ENCODE measurements at regions not wholly inside any gene's neighbourhood (a gene's known extent, or its start where the extent isn't known, plus 50 kb on each side); places are given as distances from the start of the nearest gene placed in this dataset.

DNA sequence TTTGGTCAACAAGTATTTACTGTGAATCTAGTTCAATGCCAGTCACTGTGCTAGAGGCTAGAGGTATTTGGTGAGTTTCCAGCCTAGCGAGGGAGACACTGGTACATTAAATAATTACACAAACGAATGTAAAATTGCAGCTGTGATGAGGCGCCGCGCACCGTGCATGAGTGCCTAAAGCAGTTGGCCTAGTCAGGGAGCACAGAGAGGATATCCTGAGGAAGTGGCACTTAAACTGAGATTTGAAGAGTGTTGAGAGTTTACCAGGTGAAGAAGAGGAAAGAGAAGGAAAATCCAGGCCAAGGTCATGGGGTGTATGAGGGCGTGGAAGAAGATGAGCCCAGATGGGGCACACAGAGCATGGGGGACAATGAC lies 157.6 kb upstream of the NDUFV2 start:
- Histone ChIP-seq H3K9me3 (ENCODE audit: control insufficient read depth, low read length) (no peaks in the 10 kb centered on the region), H3K27ac (ENCODE audit: insufficient read depth, low read length, poor library complexity, severe bottlenecking) (no peak overlapping the region), H3K4me3 (ENCODE audit: insufficient read depth, low read depth, low read length, poor library complexity, severe bottlenecking) (no peak overlapping the region), H3K36me3 (ENCODE audit: control insufficient read depth, insufficient read depth, low read length) (no peaks in the 10 kb centered on the region), H3K4me1 (ENCODE audit: control insufficient read depth, insufficient read depth, low read length, poor library complexity, severe bottlenecking) (no peaks in the 10 kb centered on the region), H3K27me3 (replicated peaks; ENCODE audit: control insufficient read depth, insufficient read depth, low read length, poor library complexity, severe bottlenecking) (no peaks in the 10 kb centered on the region)
- DNase-seq: no peak

DNA sequence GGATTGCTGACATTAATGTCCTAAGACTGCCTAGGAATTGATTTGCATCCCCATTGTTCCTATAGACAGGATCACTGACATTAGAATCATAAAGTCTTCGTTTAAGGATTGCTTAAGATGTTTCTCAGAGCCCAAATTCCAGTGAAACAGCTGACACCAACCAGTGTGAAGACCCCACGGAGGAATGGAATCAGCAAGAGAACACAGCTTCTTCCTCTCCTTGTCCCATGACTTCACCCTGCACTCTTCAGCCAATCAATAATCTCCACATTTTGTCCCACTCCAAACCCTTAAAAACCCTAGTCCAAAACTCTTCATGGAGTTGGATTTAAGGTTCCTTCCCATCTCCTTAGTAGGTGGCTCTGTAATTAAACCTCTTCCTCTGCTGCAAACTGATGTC lies 157.0 kb upstream of the NDUFV2 start:
- H3K36me3 ChIP-seq (ENCODE audit: control insufficient read depth, insufficient read depth, low read length): no peaks in the 10 kb centered on the region
- H3K4me3 ChIP-seq (ENCODE audit: insufficient read depth, low read depth, low read length, poor library complexity, severe bottlenecking): no peak overlapping the region
- no peaks in the 10 kb centered on the region for H3K27me3 ChIP-seq (replicated peaks; ENCODE audit: control insufficient read depth, insufficient read depth, low read length, poor library complexity, severe bottlenecking)
- no peak for DNase-seq
- H3K4me1 ChIP-seq (ENCODE audit: control insufficient read depth, insufficient read depth, low read length, poor library complexity, severe bottlenecking): no peaks in the 10 kb centered on the region
- H3K9me3 ChIP-seq (ENCODE audit: control insufficient read depth, low read length): no peaks in the 10 kb centered on the region
- H3K27ac ChIP-seq (ENCODE audit: insufficient read depth, low read length, poor library complexity, severe bottlenecking): no peak overlapping the region

- H3K4me3 ChIP-seq (ENCODE audit: insufficient read depth, low read depth, low read length, poor library complexity, severe bottlenecking): no peak overlapping the region
- no peak for DNase-seq
- H3K36me3 ChIP-seq (ENCODE audit: control insufficient read depth, insufficient read depth, low read length): no peaks in the 10 kb centered on the region
- no peak overlapping the region for H3K27ac ChIP-seq (ENCODE audit: insufficient read depth, low read length, poor library complexity, severe bottlenecking)
- H3K27me3 ChIP-seq (replicated peaks; ENCODE audit: control insufficient read depth, insufficient read depth, low read length, poor library complexity, severe bottlenecking): no peaks in the 10 kb centered on the region
- H3K4me1 ChIP-seq (ENCODE audit: control insufficient read depth, insufficient read depth, low read length, poor library complexity, severe bottlenecking): no peaks in the 10 kb centered on the region
- no peaks in the 10 kb centered on the region for H3K9me3 ChIP-seq (ENCODE audit: control insufficient read depth, low read length)
Measured at GRCh38 chr18:8946066-8946838, 156.2 kb upstream of the NDUFV2 start.

GRCh38 chr18:8947566-8947965 lies 154.9 kb upstream of the NDUFV2 start:
- Histone ChIP-seq H3K9me3 (ENCODE audit: control insufficient read depth, low read length) (no peaks in the 10 kb centered on the region), H3K27ac (ENCODE audit: insufficient read depth, low read length, poor library complexity, severe bottlenecking) (no peak overlapping the region), H3K4me1 (ENCODE audit: control insufficient read depth, insufficient read depth, low read length, poor library complexity, severe bottlenecking) (no peaks in the 10 kb centered on the region), H3K27me3 (replicated peaks; ENCODE audit: control insufficient read depth, insufficient read depth, low read length, poor library complexity, severe bottlenecking) (no peaks in the 10 kb centered on the region), H3K36me3 (ENCODE audit: control insufficient read depth, insufficient read depth, low read length) (no peaks in the 10 kb centered on the region), H3K4me3 (ENCODE audit: insufficient read depth, low read depth, low read length, poor library complexity, severe bottlenecking) (no peak overlapping the region)
- DNase-seq: no peak

DNA sequence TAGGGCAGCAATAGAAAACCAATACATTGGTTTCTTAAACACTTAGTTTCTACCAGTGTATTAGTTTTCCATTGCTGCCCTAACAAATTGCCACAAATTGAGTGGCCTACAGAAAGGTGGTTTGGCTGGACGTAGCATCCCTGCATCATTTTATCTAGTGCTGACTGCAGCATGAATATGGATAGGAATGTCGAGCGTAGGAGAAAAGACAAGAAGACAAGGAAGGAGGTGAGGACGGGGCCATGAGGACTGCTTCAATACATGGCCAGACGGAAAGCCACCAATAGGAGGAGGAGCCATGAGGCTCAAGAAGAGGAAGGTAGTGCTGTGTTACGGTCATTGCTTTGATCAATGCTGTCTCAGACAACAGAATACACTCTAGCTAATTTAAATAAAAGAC lies 154.5 kb upstream of the NDUFV2 start:
- H3K27me3 ChIP-seq (replicated peaks; ENCODE audit: control insufficient read depth, insufficient read depth, low read length, poor library complexity, severe bottlenecking): no peaks in the 10 kb centered on the region
- H3K9me3 ChIP-seq (ENCODE audit: control insufficient read depth, low read length): no peaks in the 10 kb centered on the region
- H3K36me3 ChIP-seq (ENCODE audit: control insufficient read depth, insufficient read depth, low read length): no peaks in the 10 kb centered on the region
- H3K4me3 ChIP-seq (ENCODE audit: insufficient read depth, low read depth, low read length, poor library complexity, severe bottlenecking): no peak overlapping the region
- no peaks in the 10 kb centered on the region for H3K4me1 ChIP-seq (ENCODE audit: control insufficient read depth, insufficient read depth, low read length, poor library complexity, severe bottlenecking)
- H3K27ac ChIP-seq (ENCODE audit: insufficient read depth, low read length, poor library complexity, severe bottlenecking): no peak overlapping the region
- no peak for DNase-seq

DNA sequence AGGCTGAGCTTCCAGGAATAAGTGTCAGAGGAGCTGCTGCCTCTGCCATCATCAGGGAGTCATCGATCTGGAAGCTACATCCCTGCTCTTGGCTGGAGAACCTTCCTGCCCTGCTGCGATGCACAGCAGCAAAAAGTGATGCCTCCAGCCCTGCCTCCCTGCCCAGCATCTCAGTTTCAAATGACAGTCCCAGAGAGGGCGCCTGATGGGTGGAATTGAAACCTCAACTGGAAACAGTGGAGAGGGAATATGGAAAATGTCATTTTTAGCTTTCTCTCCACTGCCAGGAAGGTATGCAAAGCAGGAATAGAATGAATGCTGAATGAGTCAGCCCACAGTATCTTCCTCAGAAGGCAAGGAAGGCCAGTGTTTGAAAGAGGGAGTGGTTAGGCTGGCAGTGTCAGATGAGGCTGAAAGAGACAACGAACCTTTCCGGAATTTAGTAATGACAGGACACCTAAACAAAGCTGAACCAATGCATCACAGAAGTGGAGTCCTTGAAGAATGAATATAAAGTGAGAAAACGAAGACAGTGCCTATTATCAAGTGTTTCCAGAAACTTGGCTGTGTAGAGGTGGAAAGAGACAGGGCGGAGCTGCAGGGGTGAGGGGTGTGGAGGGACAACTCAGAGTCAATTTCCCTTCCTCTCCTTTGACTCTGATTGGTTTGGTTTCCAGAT lies 153.9 kb upstream of the NDUFV2 start:
- H3K9me3 ChIP-seq (ENCODE audit: control insufficient read depth, low read length): no peaks in the 10 kb centered on the region
- no peaks in the 10 kb centered on the region for H3K27me3 ChIP-seq (replicated peaks; ENCODE audit: control insufficient read depth, insufficient read depth, low read length, poor library complexity, severe bottlenecking)
- no peak overlapping the region for H3K27ac ChIP-seq (ENCODE audit: insufficient read depth, low read length, poor library complexity, severe bottlenecking)
- H3K4me3 ChIP-seq (ENCODE audit: insufficient read depth, low read depth, low read length, poor library complexity, severe bottlenecking): no peak overlapping the region
- no peaks in the 10 kb centered on the region for H3K4me1 ChIP-seq (ENCODE audit: control insufficient read depth, insufficient read depth, low read length, poor library complexity, severe bottlenecking)
- H3K36me3 ChIP-seq (ENCODE audit: control insufficient read depth, insufficient read depth, low read length): no peaks in the 10 kb centered on the region
- no peak for DNase-seq

DNA sequence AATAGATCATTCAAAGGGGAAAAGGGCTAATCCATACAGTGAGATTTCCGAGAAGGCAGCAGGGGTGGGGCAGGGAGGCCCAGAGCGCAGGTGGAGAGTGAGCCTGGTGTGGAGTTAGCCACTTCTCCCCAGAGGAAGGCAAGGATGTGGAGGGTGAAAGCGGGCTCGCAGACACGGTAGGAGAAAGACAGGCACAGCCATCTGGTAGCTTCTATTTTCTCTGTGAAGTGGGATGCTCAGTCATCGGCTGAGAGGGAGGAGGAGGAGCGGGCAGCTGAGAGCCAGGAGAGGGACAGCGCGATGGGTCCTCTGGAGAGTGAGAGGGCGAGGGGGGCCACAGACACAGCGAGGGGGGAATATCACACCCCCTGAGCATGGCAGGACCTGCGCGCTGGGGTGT lies 153.3 kb upstream of the NDUFV2 start:
- DNase-seq: no peak
- Histone ChIP-seq H3K4me1 (ENCODE audit: control insufficient read depth, insufficient read depth, low read length, poor library complexity, severe bottlenecking) (no peaks in the 10 kb centered on the region), H3K27me3 (replicated peaks; ENCODE audit: control insufficient read depth, insufficient read depth, low read length, poor library complexity, severe bottlenecking) (no peaks in the 10 kb centered on the region), H3K9me3 (ENCODE audit: control insufficient read depth, low read length) (no peaks in the 10 kb centered on the region), H3K36me3 (ENCODE audit: control insufficient read depth, insufficient read depth, low read length) (no peaks in the 10 kb centered on the region), H3K27ac (ENCODE audit: insufficient read depth, low read length, poor library complexity, severe bottlenecking) (no peak overlapping the region), H3K4me3 (ENCODE audit: insufficient read depth, low read depth, low read length, poor library complexity, severe bottlenecking) (no peak overlapping the region)

GRCh38 chr18:8951491-8951890 lies 151.0 kb upstream of the NDUFV2 start:
- Histone ChIP-seq H3K4me3 (ENCODE audit: insufficient read depth, low read depth, low read length, poor library complexity, severe bottlenecking) (no peak overlapping the region), H3K9me3 (ENCODE audit: control insufficient read depth, low read length) (no peaks in the 10 kb centered on the region), H3K4me1 (ENCODE audit: control insufficient read depth, insufficient read depth, low read length, poor library complexity, severe bottlenecking) (no peaks in the 10 kb centered on the region), H3K27me3 (replicated peaks; ENCODE audit: control insufficient read depth, insufficient read depth, low read length, poor library complexity, severe bottlenecking) (no peaks in the 10 kb centered on the region), H3K27ac (ENCODE audit: insufficient read depth, low read length, poor library complexity, severe bottlenecking) (no peak overlapping the region), H3K36me3 (ENCODE audit: control insufficient read depth, insufficient read depth, low read length) (no peaks in the 10 kb centered on the region)
- DNase-seq: no peak

GRCh38 chr18:8952174-8952573 lies 150.3 kb upstream of the NDUFV2 start:
- no peak for DNase-seq
- no peaks in the 10 kb centered on the region for H3K27me3 ChIP-seq (replicated peaks; ENCODE audit: control insufficient read depth, insufficient read depth, low read length, poor library complexity, severe bottlenecking)
- H3K4me1 ChIP-seq (ENCODE audit: control insufficient read depth, insufficient read depth, low read length, poor library complexity, severe bottlenecking): no peaks in the 10 kb centered on the region
- no peaks in the 10 kb centered on the region for H3K9me3 ChIP-seq (ENCODE audit: control insufficient read depth, low read length)
- no peak overlapping the region for H3K27ac ChIP-seq (ENCODE audit: insufficient read depth, low read length, poor library complexity, severe bottlenecking)
- H3K36me3 ChIP-seq (ENCODE audit: control insufficient read depth, insufficient read depth, low read length): no peaks in the 10 kb centered on the region
- no peak overlapping the region for H3K4me3 ChIP-seq (ENCODE audit: insufficient read depth, low read depth, low read length, poor library complexity, severe bottlenecking)
